SK-N-SH treated with all-trans-retinoic acid at 6 μM for 48 hours (cell line): ENCODE measurements at regions not wholly inside any gene's neighbourhood (a gene's known extent, or its start where the extent isn't known, plus 50 kb on each side); places are given as distances from the start of the nearest gene placed in this dataset.

ENCODE experiments used
- ATAC-seq: fragments of 200-7000 bp; cut with Tn5 transposase; 3 replicates; pipeline ENCODE4 v1.9.1; 2020; ENCODE audit warnings: mild to moderate bottlenecking, moderate library complexity
- ARNTL ChIP-seq: fragments of 450-650 bp; formaldehyde crosslinking; IDR thresholded peaks from 2 replicates; pipeline ENCODE4 v1.5.0; 2020; ENCODE audit warnings: low read depth, mild to moderate bottlenecking, moderate library complexity, borderline replicate concordance
- BACH2 ChIP-seq: fragments of 250-450 bp; sonication (Bioruptor Pico); IDR thresholded peaks from 2 replicates; pipeline ENCODE4 v1.9.0; 2021; ENCODE audit warnings: mild to moderate bottlenecking, borderline replicate concordance
- CREB5 ChIP-seq: fragments of 250-450 bp; sonication (Bioruptor Pico); IDR thresholded peaks from 2 replicates; pipeline ENCODE4 v1.5.1; 2020; ENCODE audit warnings: low read depth, mild to moderate bottlenecking, moderate library complexity
- CSDC2 ChIP-seq: fragments of 250-450 bp; sonication (Bioruptor Pico); IDR thresholded peaks from 2 replicates; pipeline ENCODE4 v1.5.0; 2020; ENCODE audit warnings: mild to moderate bottlenecking, moderate library complexity
- CSRNP3 ChIP-seq: fragments of 250-450 bp; sonication (Bioruptor Pico); IDR thresholded peaks from 2 replicates; pipeline ENCODE4 v1.5.1; 2021; ENCODE audit warnings: mild to moderate bottlenecking, moderate library complexity
- ESRRG ChIP-seq: fragments of 250-450 bp; sonication (Bioruptor Pico); IDR thresholded peaks from 2 replicates; pipeline ENCODE4 v1.6.1; 2021; ENCODE audit warnings: mild to moderate bottlenecking
- GLIS3 ChIP-seq: fragments of 250-450 bp; sonication (Bioruptor Pico); IDR thresholded peaks from 2 replicates; pipeline ENCODE4 v1.5.0; 2020; ENCODE audit warnings: mild to moderate bottlenecking, moderate library complexity
- ISL1 ChIP-seq: fragments of 250-450 bp; sonication (Bioruptor Pico); IDR thresholded peaks from 2 replicates; pipeline ENCODE4 v2.1.2; 2022; ENCODE audit warnings: mild to moderate bottlenecking, moderate library complexity
- OSR1 ChIP-seq: fragments of 250-450 bp; sonication (Bioruptor Pico); IDR thresholded peaks from 2 replicates; pipeline ENCODE4 v1.8.0; 2022; ENCODE audit warnings: moderate library complexity, mild to moderate bottlenecking, inconsistent platforms
- PATZ1 ChIP-seq: fragments of 250-450 bp; sonication (Bioruptor Pico); IDR thresholded peaks from 2 replicates; pipeline ENCODE4 v1.8.0; 2020; ENCODE audit warnings: mild to moderate bottlenecking, moderate library complexity, borderline replicate concordance
- POU6F1 ChIP-seq: fragments of 250-450 bp; sonication (Bioruptor Pico); IDR thresholded peaks from 2 replicates; pipeline ENCODE4 v1.8.0; 2021; ENCODE audit warnings: low read depth, mild to moderate bottlenecking, moderate library complexity, borderline replicate concordance
- SNAI2 ChIP-seq: fragments of 250-450 bp; sonication (Bioruptor Pico); IDR thresholded peaks from 2 replicates; pipeline ENCODE4 v1.5.0; 2020; ENCODE audit warnings: mild to moderate bottlenecking, moderate library complexity
- TCF4 ChIP-seq: fragments of 250-450 bp; sonication (Bioruptor Pico); IDR thresholded peaks from 2 replicates; pipeline ENCODE4 v1.8.0; 2021; ENCODE audit warnings: mild to moderate bottlenecking, moderate library complexity, borderline replicate concordance
- TOX ChIP-seq: fragments of 250-450 bp; sonication (Bioruptor Pico); IDR thresholded peaks from 2 replicates; pipeline ENCODE4 v1.8.0; 2021; ENCODE audit warnings: mild to moderate bottlenecking, moderate library complexity, borderline replicate concordance
- TSHZ2 ChIP-seq: fragments of 250-450 bp; sonication (Bioruptor Pico); IDR thresholded peaks from 2 replicates; pipeline ENCODE4 v1.5.0; 2020; ENCODE audit warnings: mild to moderate bottlenecking, moderate library complexity
- ZFP3 ChIP-seq: fragments of 250-450 bp; sonication (Bioruptor Pico); IDR thresholded peaks from 2 replicates; pipeline ENCODE4 v1.5.0; 2020; ENCODE audit warnings: mild to moderate bottlenecking, moderate library complexity
- ZFP30 ChIP-seq: fragments of 450-650 bp; formaldehyde crosslinking; IDR thresholded peaks from 2 replicates; pipeline ENCODE4 v1.5.0; 2022; ENCODE audit warnings: mild to moderate bottlenecking, moderate library complexity
- ZNF565 ChIP-seq: fragments of 450-650 bp; formaldehyde crosslinking; conservative IDR thresholded peaks from 2 replicates; pipeline ENCODE4 v1.5.0; 2020; ENCODE audit warnings: low read depth, mild to moderate bottlenecking, moderate library complexity
- ZNF70 ChIP-seq: fragments of 450-650 bp; formaldehyde crosslinking; IDR thresholded peaks from 2 replicates; pipeline ENCODE4 v1.5.0; 2020; ENCODE audit warnings: mild to moderate bottlenecking, moderate library complexity
- ZNF8 ChIP-seq: fragments of 450-650 bp; formaldehyde crosslinking; IDR thresholded peaks from 2 replicates; pipeline ENCODE4 v1.5.0; 2020; ENCODE audit warnings: mild to moderate bottlenecking, moderate library complexity

GRCh38 chr1:82919837-82920236 lies 1079.1 kb downstream of the TTLL7 start:
- peak; percentile 21; the same call in 2 of the 3 replicates for ATAC-seq

GRCh38 chr1:82907313-82907712 lies 1091.6 kb downstream of the TTLL7 start:
- TF ChIP-seq ZNF70 (CRISPR knock-in tag) (no peak), TOX (CRISPR knock-in tag) (no peak), BACH2 (CRISPR knock-in tag) (no peak), PATZ1 (CRISPR knock-in tag) (no peak), ARNTL (CRISPR knock-in tag) (no peak), ZNF565 (CRISPR knock-in tag) (no peak)
- ATAC-seq = no peak

More at GRCh38 chr1:82919837-82920236, 1079.1 kb downstream of the TTLL7 start:
- TF ChIP-seq POU6F1 (CRISPR knock-in tag) (no peak), ZFP30 (CRISPR knock-in tag) (no peak), ESRRG (CRISPR knock-in tag) (no peak), ISL1 (CRISPR knock-in tag) (no peak), CREB5 (CRISPR knock-in tag) (no peak), ZNF70 (CRISPR knock-in tag) (no peak), ZNF565 (CRISPR knock-in tag) (no peak), TSHZ2 (no peak), CSRNP3 (CRISPR knock-in tag) (no peak), ZNF8 (CRISPR knock-in tag) (no peak), BACH2 (CRISPR knock-in tag) (no peak), SNAI2 (CRISPR knock-in tag) (no peak)

- no peak for ATAC-seq
- TF ChIP-seq CREB5 (CRISPR knock-in tag) (no peak), TCF4 (CRISPR knock-in tag) (no peak), CSDC2 (no peak), ZNF565 (CRISPR knock-in tag) (no peak), TOX (CRISPR knock-in tag) (no peak), GLIS3 (CRISPR knock-in tag) (no peak), TSHZ2 (no peak), ISL1 (CRISPR knock-in tag) (peak; percentile 30; the same call in 1 of the 2 replicates), ARNTL (CRISPR knock-in tag) (no peak), ZFP3 (CRISPR knock-in tag) (0 out of 2 replicates have a peak, but pooled peaks have one; percentile 50), OSR1 (no peak), POU6F1 (CRISPR knock-in tag) (no peak), ZNF8 (CRISPR knock-in tag) (peak; percentile 61; the same call in 1 of the 2 replicates)
Observed at GRCh38 chr1:82903626-82904025, 1095.3 kb downstream of the TTLL7 start.
